SJSA1 (cell line): ENCODE measurements at regions not wholly inside any gene's neighbourhood (a gene's known extent, or its start where the extent isn't known, plus 50 kb on each side); places are given as distances from the start of the nearest gene placed in this dataset.
A peak's percentile ranks its signal among the peaks of the same experiment; 100 is the strongest.

ENCODE experiments used
- DNase-seq, 2 experiments: peaks; one replicate each; pipeline ENCODE4 v3.0.0-alpha.2; 2015 to 2020; ENCODE audit warnings: low spot score in 2 of 2, low read depth in 1 of 2
- H3K27ac ChIP-seq: fragments of 250-450 bp; sonication (Bioruptor Pico); 2 replicates; pipeline ENCODE4 v1.5.1; 2020; ENCODE audit warnings: mild to moderate bottlenecking, moderate library complexity
- H3K27me3 ChIP-seq: fragments of 250-450 bp; sonication (Bioruptor Pico); replicated peaks from 2 replicates; pipeline ENCODE4 v1.5.1; 2020; ENCODE audit warnings: mild to moderate bottlenecking, moderate library complexity
- H3K36me3 ChIP-seq: fragments of 250-450 bp; sonication (Bioruptor Pico); 2 replicates; pipeline ENCODE4 v1.5.1; 2020; ENCODE audit warnings: mild to moderate bottlenecking
- H3K4me1 ChIP-seq: fragments of 250-450 bp; sonication (Bioruptor Pico); replicated peaks from 2 replicates; pipeline ENCODE4 v1.6.1; 2021; ENCODE audit warnings: mild to moderate bottlenecking
- H3K4me3 ChIP-seq: fragments of 250-450 bp; sonication (Bioruptor Pico); 2 replicates; pipeline ENCODE4 v1.5.1; 2020; ENCODE audit warnings: mild to moderate bottlenecking
- H3K9me3 ChIP-seq: fragments of 250-450 bp; sonication (Bioruptor Pico); replicated peaks from 2 replicates; pipeline ENCODE4 v1.5.1; 2020; ENCODE audit warnings: mild to moderate bottlenecking

DNA sequence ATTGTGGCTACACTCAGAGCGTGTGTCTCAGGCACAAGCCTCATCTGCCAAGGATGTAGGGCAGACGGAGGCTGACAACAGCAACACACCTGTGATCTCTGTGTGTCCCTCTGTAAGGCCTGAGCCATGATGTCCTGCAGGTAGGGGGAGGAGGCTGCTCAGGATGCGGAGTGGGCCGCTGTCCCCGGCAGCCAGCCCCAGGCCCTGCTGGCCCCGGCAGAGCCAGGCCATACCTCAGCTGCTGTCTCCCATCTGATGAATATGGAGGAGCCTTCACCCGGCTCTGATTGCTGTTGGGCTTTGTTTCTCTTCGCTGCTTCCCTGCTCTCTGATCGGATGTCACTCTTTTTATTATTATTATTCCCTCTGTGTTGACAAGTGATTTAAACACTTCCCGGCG lies 83.6 kb upstream of the NCAM1 start:
- Histone ChIP-seq H3K4me1 (no peaks in the 10 kb centered on the region; the same call in 1 of the 2 replicates), H3K27me3 (no peaks in the 10 kb centered on the region), H3K36me3 (no peaks in the 10 kb centered on the region)

DNA sequence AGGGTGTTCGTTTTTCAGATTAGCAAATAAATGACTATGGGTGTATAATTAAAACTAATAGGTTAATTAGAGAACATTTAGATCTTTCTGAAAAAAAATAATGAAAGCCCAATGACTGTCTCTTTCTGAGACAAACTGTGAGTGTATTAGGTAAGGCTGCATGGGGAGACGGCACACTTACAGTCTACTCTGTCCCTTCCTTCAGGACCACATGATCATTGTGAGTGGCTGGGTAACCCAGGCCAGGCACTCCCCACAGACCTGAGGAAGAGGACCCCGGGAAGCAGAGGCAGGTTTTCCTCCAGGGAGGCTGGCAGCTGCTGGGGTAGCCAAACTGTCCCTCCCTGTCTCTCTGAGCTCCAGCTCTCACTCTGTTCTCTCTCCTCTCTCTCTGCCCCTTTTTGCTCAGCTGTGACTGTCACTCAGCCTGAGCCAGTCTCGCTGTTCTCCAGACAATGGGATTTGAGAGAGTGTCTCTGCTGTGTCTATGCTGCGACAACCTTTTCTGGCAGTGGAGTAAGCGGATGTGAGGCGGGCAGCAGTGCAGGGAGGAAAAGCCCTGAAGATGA lies 83.1 kb upstream of the NCAM1 start:
- no peaks in the 10 kb centered on the region for H3K36me3 ChIP-seq
- H3K9me3 ChIP-seq = no peaks in the 10 kb centered on the region
- H3K4me3 ChIP-seq = no peak overlapping the region
- H3K27ac ChIP-seq = no peak overlapping the region
- no peaks in the 10 kb centered on the region; the same call in 1 of the 2 replicates for H3K4me1 ChIP-seq
- no peaks in the 10 kb centered on the region for H3K27me3 ChIP-seq
- no peak for DNase-seq

More for the DNA sequence above, 83.6 kb upstream of the NCAM1 start:
- DNase-seq = no peak
- Histone ChIP-seq H3K27ac (no peak overlapping the region), H3K9me3 (no peaks in the 10 kb centered on the region), H3K4me3 (no peak overlapping the region)

DNA sequence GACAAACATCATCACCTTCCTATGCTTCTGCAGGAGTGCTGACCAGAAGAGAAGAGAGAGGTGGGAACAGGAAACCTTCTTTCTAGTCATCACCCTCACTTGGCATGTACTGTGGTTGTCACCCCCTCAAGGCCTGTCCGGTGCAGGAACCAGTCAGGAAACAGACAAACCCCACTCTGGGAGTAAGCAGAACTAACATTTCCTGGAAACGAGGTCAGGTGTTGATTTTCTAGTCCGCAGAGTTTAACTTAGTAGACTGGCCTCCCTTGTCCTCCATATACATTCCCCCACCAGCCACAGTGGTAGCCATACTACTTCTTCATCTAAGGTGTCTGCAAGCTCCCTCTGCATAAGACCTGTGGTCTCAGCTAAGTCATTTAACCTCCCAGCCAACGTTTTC lies 80.7 kb upstream of the NCAM1 start:
- Histone ChIP-seq H3K27me3 (no peaks in the 10 kb centered on the region), H3K4me1 (no peaks in the 10 kb centered on the region; the same call in 1 of the 2 replicates), H3K9me3 (no peaks in the 10 kb centered on the region), H3K36me3 (no peaks in the 10 kb centered on the region), H3K4me3 (no peak overlapping the region), H3K27ac (no peak overlapping the region)
- DNase-seq = no peak

DNA sequence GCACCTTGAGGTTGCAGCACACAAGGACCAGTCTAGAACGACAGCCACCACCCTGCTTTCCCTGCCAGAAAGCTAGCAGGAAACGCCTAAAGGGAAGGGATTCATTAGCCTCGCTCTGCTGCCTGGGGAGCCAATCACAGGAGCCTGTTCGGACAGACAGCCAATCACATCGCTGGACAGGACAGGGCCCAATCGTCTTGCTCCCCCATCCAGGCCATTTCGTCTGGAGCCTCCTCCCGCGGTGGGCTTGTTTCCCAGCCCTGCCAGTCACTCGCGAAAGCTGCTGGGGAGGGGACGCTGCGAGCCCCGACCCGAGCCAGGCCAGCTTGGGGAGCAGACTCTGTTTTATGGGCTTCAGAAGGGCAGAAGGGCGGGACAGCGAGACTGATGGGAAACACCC lies 79.8 kb upstream of the NCAM1 start:
- Histone ChIP-seq H3K27ac (no peak overlapping the region), H3K36me3 (no peaks in the 10 kb centered on the region), H3K27me3 (no peaks in the 10 kb centered on the region), H3K4me1 (peaks cover 6% of the 10 kb centered on the region), H3K9me3 (no peaks in the 10 kb centered on the region), H3K4me3 (peak overlapping the region; percentile 31)
- peak; percentile 34 to 69 for DNase-seq

DNA sequence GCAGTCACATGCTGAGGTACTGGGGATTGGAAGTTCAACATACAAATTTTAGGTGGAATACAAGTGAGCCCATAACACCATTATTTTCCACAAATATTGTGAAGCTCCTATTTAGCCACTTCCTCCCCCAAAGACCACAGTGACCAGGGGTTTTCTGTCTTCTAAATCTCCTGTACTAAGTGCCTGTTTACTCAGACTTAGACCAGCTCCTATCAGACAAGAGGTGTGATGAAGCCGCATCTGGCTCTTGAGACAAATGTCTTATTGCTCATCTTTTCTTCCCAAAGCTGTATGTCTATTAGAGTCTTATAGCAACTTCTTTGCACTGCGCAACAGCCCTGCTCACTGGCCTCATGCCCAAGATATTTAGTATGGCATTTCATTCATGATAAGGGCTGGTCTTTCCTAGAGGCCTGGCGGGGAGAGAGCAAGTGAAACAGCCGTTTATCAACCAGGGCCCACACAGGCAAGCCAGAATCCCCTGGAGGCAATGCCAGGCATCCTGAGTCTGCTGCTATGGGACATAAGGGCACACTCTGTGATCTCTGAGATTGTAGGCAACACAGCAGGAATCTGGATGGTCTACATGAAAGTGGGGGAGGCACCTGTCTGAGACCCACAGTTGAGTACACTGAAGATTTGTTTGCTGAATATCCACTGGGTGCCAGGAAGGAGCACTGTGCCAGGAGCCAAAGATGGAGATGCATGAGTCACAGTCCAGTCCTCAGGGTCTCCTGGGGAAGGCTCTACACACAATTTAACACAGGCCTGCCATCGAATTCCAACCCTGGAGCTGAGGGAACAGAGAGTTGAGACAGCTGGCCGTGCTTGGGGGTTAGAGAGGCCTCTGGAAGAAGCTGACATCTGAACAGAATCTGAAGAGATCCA lies 78.5 kb upstream of the NCAM1 start:
- H3K27ac ChIP-seq = no peak overlapping the region
- H3K4me3 ChIP-seq = no peak overlapping the region
- H3K4me1 ChIP-seq = peaks cover 6% of the 10 kb centered on the region
- H3K9me3 ChIP-seq = no peaks in the 10 kb centered on the region
- H3K36me3 ChIP-seq = no peaks in the 10 kb centered on the region
- DNase-seq = no peak
- H3K27me3 ChIP-seq = no peaks in the 10 kb centered on the region

DNA sequence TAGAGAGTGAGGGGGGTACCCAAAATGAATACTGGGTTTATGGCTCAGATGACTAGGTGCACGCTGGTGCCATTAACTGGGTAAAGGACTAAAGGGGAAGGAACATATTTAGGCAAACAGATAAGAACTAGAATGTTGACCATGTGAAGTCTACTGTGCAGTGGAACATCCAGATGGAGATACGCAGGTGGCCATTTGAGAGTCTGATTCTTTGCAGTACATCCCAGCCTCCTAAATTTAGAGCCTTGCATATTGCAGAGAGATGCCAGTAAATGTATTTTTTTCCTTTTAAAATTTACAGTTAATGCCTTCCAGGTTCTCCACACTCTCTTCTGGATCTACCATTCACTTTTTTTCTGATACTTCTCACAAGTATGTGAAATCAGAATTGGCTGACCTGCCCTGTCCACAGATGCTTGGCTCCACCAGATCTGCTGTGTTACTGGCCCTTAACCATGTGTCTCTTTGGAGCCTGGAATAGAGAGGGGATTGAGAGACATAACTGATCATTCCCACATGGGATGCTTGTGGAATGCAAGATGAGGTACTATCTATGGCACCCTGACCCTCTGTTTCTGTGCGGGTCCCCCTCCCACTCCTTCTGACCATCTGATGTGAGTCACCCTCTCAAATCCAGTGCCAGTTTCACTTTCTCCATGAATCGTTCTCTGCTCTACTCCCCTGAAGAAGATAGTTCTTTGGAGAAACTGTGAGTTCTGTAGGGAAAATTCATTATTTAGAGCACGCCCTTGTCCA lies 77.0 kb upstream of the NCAM1 start:
- Histone ChIP-seq H3K4me1 (peaks cover 6% of the 10 kb centered on the region), H3K4me3 (no peak overlapping the region), H3K9me3 (no peaks in the 10 kb centered on the region), H3K27me3 (no peaks in the 10 kb centered on the region), H3K36me3 (no peaks in the 10 kb centered on the region), H3K27ac (no peak overlapping the region)
- peak in 1 of 2 experiments; percentile 10 for DNase-seq

DNA sequence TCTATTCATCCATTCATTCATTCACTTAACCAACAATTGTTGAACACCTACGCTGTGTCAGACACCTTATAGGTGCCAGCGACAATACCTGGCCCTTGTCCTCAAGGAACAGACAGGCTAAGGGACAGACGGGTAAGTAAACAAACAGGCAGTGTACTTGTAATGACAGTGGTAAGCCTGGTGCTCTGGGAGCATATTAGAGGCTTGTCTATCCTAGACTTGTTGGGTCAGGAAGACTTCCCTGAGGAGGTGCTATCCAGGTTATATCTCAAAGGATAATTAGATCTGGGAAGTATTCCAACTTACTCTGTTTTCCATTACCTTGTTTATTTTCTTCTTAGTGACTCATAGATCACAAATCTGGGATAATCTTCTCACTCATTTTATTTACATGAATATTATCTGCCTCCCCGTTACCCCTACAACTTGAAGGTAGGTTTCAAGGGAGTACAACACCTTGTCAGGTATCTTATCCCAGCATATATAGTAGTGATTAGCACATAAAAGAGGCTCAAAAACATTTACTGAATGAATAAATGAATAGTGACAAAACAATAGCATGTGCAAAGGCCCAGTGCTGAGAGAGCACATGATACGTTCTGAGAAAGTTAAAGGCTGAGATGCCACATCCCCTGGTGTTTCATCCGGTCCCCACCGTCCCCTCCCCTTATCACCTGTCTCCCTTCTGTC lies 75.3 kb upstream of the NCAM1 start:
- peak in 1 of 2 experiments; percentile 23 for DNase-seq
- H3K36me3 ChIP-seq = no peaks in the 10 kb centered on the region
- no peaks in the 10 kb centered on the region for H3K9me3 ChIP-seq
- H3K4me1 ChIP-seq = peaks cover 6% of the 10 kb centered on the region
- H3K4me3 ChIP-seq = no peak overlapping the region
- H3K27ac ChIP-seq = no peak overlapping the region
- no peaks in the 10 kb centered on the region for H3K27me3 ChIP-seq

DNA sequence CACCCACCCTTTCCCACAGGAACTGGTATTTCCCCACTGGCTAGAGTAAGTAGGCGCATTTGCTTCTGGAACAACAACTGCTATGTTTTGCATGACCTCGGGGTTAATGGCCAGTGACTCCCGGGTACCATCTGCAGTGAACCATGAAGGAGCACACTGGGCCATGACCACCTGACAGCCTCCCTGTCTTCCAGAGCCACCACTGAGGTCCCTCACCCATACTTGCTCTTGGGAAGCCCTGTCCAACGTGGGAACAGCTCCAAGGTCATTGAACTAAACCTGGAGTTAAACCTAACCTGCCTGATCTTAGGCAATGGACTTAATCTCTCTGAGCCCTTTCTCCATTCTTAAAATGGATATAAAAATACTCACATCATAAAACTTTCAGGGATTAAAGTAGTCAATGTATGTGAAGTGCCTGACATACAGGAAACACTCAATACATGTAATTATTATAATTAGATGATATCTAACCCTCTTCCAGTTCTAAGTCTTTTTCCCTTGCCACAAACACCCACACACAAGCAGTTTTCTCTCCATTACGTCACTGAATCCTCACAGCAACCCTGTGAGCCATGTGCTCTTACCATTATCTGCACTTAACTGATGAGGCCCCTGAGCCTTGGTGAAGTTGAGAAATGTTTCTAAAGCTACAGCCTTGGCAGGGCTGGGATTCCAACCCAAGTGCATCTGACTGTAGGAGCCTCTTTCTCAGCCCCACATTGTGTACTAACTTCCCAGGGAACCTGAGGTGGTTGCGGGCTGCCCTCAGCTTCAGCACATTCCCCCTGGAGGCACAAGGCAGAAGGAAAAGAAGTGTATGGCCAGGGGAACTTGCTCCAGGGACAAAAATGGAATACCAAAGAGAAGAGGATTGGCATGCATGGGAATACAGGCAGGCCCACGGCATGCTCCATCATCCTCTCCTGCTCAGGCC lies 74.5 kb upstream of the NCAM1 start:
- H3K4me1 ChIP-seq = peaks cover 6% of the 10 kb centered on the region
- H3K27ac ChIP-seq = no peak overlapping the region
- no peaks in the 10 kb centered on the region for H3K9me3 ChIP-seq
- H3K27me3 ChIP-seq = no peaks in the 10 kb centered on the region
- no peaks in the 10 kb centered on the region for H3K36me3 ChIP-seq
- DNase-seq = no peak
- no peak overlapping the region for H3K4me3 ChIP-seq

DNA sequence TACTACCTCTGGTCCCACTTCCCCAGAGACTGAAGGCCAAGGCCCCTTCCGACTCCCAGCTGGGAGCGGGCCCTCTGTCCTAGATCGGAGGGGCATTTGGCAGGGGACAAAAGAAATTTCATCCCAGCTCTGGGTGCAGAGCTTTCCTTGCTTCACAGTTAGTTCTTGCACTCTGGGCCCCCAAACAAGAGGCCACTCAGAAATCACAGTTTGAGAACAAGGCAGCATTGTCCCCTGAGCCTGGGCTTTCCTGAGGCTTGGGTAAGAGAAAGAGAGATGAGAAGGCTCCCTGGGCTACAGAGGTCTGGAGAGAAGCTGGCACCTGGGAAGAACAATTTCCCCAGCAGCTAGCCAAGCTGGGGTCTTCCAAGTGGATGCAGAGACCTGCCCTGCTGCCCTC lies 71.8 kb upstream of the NCAM1 start:
- DNase-seq = no peak
- Histone ChIP-seq H3K27ac (no peak overlapping the region), H3K36me3 (no peaks in the 10 kb centered on the region), H3K4me1 (peaks cover 6% of the 10 kb centered on the region), H3K4me3 (no peak overlapping the region), H3K27me3 (no peaks in the 10 kb centered on the region), H3K9me3 (no peaks in the 10 kb centered on the region)

DNA sequence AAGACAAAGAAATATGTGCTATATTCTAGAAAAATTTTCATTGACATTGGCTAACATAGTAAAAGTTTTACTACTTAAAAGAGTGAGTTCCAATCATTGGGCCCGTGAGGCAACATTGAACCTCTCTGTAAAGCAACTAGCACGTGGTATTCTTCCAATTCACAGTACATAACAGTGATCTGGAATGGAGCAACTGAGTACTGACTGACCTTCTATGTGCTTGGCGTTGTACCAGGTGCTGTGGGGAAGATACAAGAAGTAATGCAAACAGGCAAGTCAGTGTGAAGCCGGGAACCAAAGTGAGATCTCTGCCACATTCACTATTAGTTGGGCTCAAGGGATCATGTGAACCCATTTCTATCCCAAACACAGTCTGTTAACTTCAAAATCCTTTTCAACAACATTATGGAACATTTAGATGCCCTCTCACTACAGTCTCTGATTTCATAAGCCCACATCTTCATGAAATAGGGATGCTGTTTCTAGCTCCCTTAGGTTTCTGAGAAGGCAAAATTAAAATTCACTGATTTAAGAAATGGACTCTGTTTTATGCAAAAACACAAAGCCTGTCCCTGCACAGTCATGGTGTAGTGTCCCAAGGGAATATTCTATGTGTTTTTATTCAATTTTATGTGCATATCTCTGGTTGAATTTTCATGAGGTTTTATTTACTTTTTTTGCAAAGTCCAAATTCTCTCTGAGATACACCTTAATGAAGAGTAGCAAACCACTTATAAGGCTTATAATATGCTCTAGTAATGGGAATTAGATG lies 61.8 kb upstream of the NCAM1 start:
- Histone ChIP-seq H3K27me3 (no peaks in the 10 kb centered on the region), H3K9me3 (no peaks in the 10 kb centered on the region), H3K27ac (no peak overlapping the region), H3K4me3 (no peak overlapping the region), H3K4me1 (no peaks in the 10 kb centered on the region), H3K36me3 (no peaks in the 10 kb centered on the region)
- DNase-seq = no peak

DNA sequence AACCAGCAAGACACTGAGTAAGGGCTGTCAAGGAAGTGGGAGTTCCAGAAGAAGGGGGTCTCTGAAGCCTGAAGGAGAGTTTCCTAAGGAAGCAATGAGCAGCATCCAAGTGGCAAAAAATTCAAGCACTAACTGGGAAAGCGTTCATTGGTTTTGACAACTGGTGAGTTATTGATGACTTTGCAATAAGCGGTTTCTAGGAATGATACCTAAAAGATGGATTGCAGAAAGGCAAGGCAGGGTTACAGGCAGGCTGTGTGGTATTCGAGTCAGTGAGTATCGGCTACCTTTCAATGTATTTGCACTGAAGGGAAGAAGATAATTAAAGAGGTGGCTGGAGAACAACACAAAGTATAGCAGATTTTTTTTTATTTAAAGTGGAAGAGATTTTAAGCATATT lies 59.3 kb upstream of the NCAM1 start:
- Histone ChIP-seq H3K4me1 (no peaks in the 10 kb centered on the region), H3K27ac (no peak overlapping the region), H3K9me3 (no peaks in the 10 kb centered on the region), H3K36me3 (no peaks in the 10 kb centered on the region), H3K4me3 (no peak overlapping the region), H3K27me3 (no peaks in the 10 kb centered on the region)
- DNase-seq = no peak

DNA sequence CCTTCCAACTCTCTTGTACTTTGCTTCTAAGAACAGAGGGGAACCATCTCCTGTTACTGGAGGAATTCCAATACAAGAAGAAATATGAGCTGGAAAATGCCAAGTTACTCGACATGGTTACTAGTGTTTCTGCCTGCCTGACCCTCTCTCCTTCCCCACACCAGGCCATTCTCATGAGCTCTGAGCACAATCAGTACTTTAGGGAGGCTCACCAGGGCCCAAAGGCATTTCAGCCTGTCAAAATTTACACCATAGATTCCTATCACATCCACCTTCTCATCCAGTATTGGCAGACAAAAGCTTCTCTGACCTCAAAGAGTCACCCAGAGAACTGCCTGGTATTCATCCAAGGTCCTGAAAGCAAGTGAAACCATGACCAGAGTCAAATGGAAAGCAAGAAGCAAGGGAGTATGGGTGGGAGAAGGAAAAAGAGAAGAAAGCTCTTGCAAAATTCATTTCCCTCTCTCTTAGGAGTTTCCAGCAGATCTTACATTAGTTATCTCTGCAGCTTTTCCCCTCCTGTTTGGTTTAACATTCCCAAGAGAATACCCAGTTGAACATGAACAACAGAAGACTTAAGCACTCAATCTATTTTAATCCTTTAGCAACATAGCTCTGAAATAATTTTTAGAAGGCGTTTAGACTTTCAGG lies 58.7 kb upstream of the NCAM1 start:
- Histone ChIP-seq H3K27ac (no peak overlapping the region), H3K9me3 (no peaks in the 10 kb centered on the region), H3K27me3 (no peaks in the 10 kb centered on the region), H3K4me3 (no peak overlapping the region), H3K4me1 (no peaks in the 10 kb centered on the region), H3K36me3 (no peaks in the 10 kb centered on the region)
- no peak for DNase-seq
